GM12878 (cell line): ENCODE measurements at regions not wholly inside any gene's neighbourhood (a gene's known extent, or its start where the extent isn't known, plus 50 kb on each side); places are given as distances from the start of the nearest gene placed in this dataset.

Experiments
- ATAC-seq: fragments of 200-7000 bp; cut with Tn5 transposase; 3 replicates; pipeline ENCODE4 v1.9.1; 2020; ENCODE audit warnings: mild to moderate bottlenecking, moderate library complexity
- BruUV-seq: library from RNA; stranded (reverse); fragments of 400-500 nt; replicated peaks from 2 replicates; lab custom pipeline; 2021; lab: Mats Ljungman, UMichigan
- CTCF ChIA-PET: fragments of 300-600 bp; sonication (Branson Sonifier 250); formaldehyde crosslinking; extraction: SDS; loops from one replicate; lab custom pipeline; 2021; ENCODE audit warnings: inconsistent platforms; lab: Yijun Ruan, JAX
- POLR2A ChIA-PET: fragments of 350-600 bp; formaldehyde crosslinking; extraction: SDS; loops from one replicate; lab custom pipeline; 2021; ENCODE audit warnings: inconsistent platforms; lab: Charles Lee
- RAD21 ChIA-PET: fragments of 300-600 bp; sonication (Branson Sonifier 250); formaldehyde crosslinking; loops from one replicate; lab custom pipeline; 2023; ENCODE audit warnings: antibody characterized with exemption; ENCODE audit not compliant: unreplicated experiment; lab: Charles Lee
- SMC1A ChIA-PET: fragments of 300-600 bp; sonication (Branson Sonifier 250); formaldehyde crosslinking; loops from one replicate; lab custom pipeline; 2023; ENCODE audit not compliant: unreplicated experiment, uncharacterized antibody; lab: Charles Lee
- DNase-seq: peaks from one replicate; pipeline ENCODE4 v3.0.0-alpha.2; 2011; ENCODE audit warnings: low read depth, low spot score
- FAIRE-seq: peaks from 3 replicates; lab custom pipeline; 2011; peaks lifted over from hg19 to GRCh38; lab: Jason Lieb, UNC
- H2AFZ ChIP-seq: 2 replicates; pipeline ENCODE4 v1.6.0; 2011; ENCODE audit warnings: low read depth, low read length, control low read depth; ENCODE audit not compliant: control insufficient read depth
- H3K27ac ChIP-seq: 2 replicates; pipeline ENCODE4 v1.5.1; 2011; ENCODE audit warnings: control low read depth; ENCODE audit not compliant: control insufficient read depth, insufficient read depth
- H3K27me3 ChIP-seq, 2 experiments: replicated peaks in 1 of 2; 2 replicates each; pipeline versions ENCODE4 v1.6.0 to v1.6.1; 2011; ENCODE audit warnings: low read length in 1 of 2; ENCODE audit not compliant: control insufficient read depth in 2 of 2, insufficient read depth in 2 of 2
- H3K36me3 ChIP-seq, 2 experiments: 2 replicates each; pipeline ENCODE4 v1.5.1; 2011; ENCODE audit warnings: low read length in 1 of 2; ENCODE audit not compliant: control insufficient read depth in 2 of 2, insufficient read depth in 2 of 2
- H3K4me1 ChIP-seq: 2 replicates; pipeline ENCODE4 v1.6.1; 2011; ENCODE audit warnings: mild to moderate bottlenecking, low read length, moderate library complexity, mixed read lengths; ENCODE audit not compliant: control insufficient read depth, insufficient read depth
- H3K4me2 ChIP-seq: 2 replicates; pipeline ENCODE4 v1.6.0; 2011; ENCODE audit warnings: control low read depth; ENCODE audit not compliant: control insufficient read depth, insufficient read depth
- H3K4me3 ChIP-seq: fragments of 200-600 bp; sonication (generic); 2 replicates; pipeline ENCODE4 v1.5.1; 2016
- H3K79me2 ChIP-seq: 2 replicates; pipeline ENCODE4 v1.6.0; 2011; ENCODE audit warnings: low read length; ENCODE audit not compliant: control insufficient read depth, insufficient read depth
- H3K9ac ChIP-seq: 2 replicates; pipeline ENCODE4 v1.8.0; 2011; ENCODE audit warnings: low read length, control low read depth, mixed read lengths; ENCODE audit not compliant: control insufficient read depth, insufficient read depth
- H3K9me3 ChIP-seq: replicated peaks from 3 replicates; pipeline ENCODE4 v1.5.1; 2011; ENCODE audit warnings: mild to moderate bottlenecking, low read length; ENCODE audit not compliant: control insufficient read depth, insufficient read depth
- H4K20me1 ChIP-seq: 2 replicates; pipeline ENCODE4 v1.6.0; 2011; ENCODE audit not compliant: control insufficient read depth, insufficient read depth
- BCL3 ChIP-seq: IDR thresholded peaks from 2 replicates; pipeline ENCODE4 v1.6.1; 2011; ENCODE audit warnings: borderline replicate concordance, low read depth, mild to moderate bottlenecking, moderate library complexity, low read length; ENCODE audit not compliant: insufficient read depth, poor library complexity, severe bottlenecking
- BHLHE40 ChIP-seq, 2 experiments: fragments of 450-650 bp in 1 of 2; IDR thresholded peaks; 2 replicates each; pipeline ENCODE4 v1.6.1; 2011 to 2017; ENCODE audit warnings: low read depth in 2 of 2, borderline replicate concordance in 1 of 2, improper control_type of control experiment in 1 of 2, low read length in 1 of 2, mild to moderate bottlenecking in 1 of 2
- CTCF ChIP-seq, 3 experiments: IDR thresholded peaks in 2 of 3; conservative IDR thresholded peaks in 1 of 3; 2 replicates each; pipeline ENCODE4 v1.5.1; 2011; ENCODE audit warnings: low read depth in 3 of 3, low read length in 3 of 3, mild to moderate bottlenecking in 3 of 3, control low read depth in 2 of 3, moderate library complexity in 2 of 3, inconsistent platforms in 1 of 3, mixed read lengths in 1 of 3; ENCODE audit not compliant: control insufficient read depth in 2 of 3, insufficient read depth in 1 of 3; ENCODE audit errors: extremely low read depth in 1 of 3
- ESRRA ChIP-seq: IDR thresholded peaks from 2 replicates; pipeline ENCODE4 v1.6.1; 2012; ENCODE audit warnings: mild to moderate bottlenecking, low read length, improper control_type of control experiment
- GABPA ChIP-seq: IDR thresholded peaks from 2 replicates; pipeline ENCODE4 v1.6.1; 2014; ENCODE audit warnings: antibody characterized with exemption, low read depth, mild to moderate bottlenecking, inconsistent platforms
- HCFC1 ChIP-seq: fragments of 150-350 bp; IDR thresholded peaks from 2 replicates; pipeline ENCODE4 v1.6.1; 2014; ENCODE audit warnings: low read length
- HDAC2 ChIP-seq: fragments of 200-600 bp; sonication (generic); IDR thresholded peaks from 2 replicates; pipeline ENCODE4 v1.6.1; 2017
- IRF3 ChIP-seq: fragments of 450-650 bp; IDR thresholded peaks from 2 replicates; pipeline ENCODE4 v1.6.1; 2014; ENCODE audit warnings: mild to moderate bottlenecking
- NFYB ChIP-seq: IDR thresholded peaks from 2 replicates; pipeline ENCODE4 v1.6.1; 2011; ENCODE audit warnings: low read depth, mild to moderate bottlenecking, low read length, improper control_type of control experiment, moderate library complexity; ENCODE audit not compliant: insufficient read depth
- POLR2AphosphoS2 ChIP-seq: IDR thresholded peaks from 2 replicates; pipeline ENCODE4 v1.6.1; 2011; ENCODE audit warnings: low read depth, mild to moderate bottlenecking, low read length, improper control_type of control experiment, moderate library complexity
- POLR2AphosphoS5 ChIP-seq: IDR thresholded peaks from 2 replicates; pipeline ENCODE4 v1.6.1; 2011; ENCODE audit warnings: mild to moderate bottlenecking, low read length, inconsistent platforms
- RELA ChIP-seq: fragments of 450-650 bp; IDR thresholded peaks from 2 replicates; pipeline ENCODE4 v1.8.0; 2014; ENCODE audit warnings: borderline replicate concordance; ENCODE audit not compliant: partially characterized antibody
- RUNX3 ChIP-seq: IDR thresholded peaks from 2 replicates; pipeline ENCODE4 v1.6.1; 2012; ENCODE audit warnings: low read length, inconsistent platforms
- SRF ChIP-seq, 2 experiments: IDR thresholded peaks; 2 replicates each; pipeline ENCODE4 v1.6.1; 2011; ENCODE audit warnings: low read depth in 2 of 2, low read length in 2 of 2, mild to moderate bottlenecking in 1 of 2, moderate library complexity in 1 of 2
- STAT1 ChIP-seq: fragments of 450-650 bp; conservative IDR thresholded peaks from 2 replicates; pipeline ENCODE4 v1.6.1; 2014; ENCODE audit warnings: antibody characterized with exemption, mild to moderate bottlenecking
- SUPT20H ChIP-seq: IDR thresholded peaks from 2 replicates; pipeline ENCODE4 v1.6.1; 2011; ENCODE audit warnings: low read depth, mild to moderate bottlenecking, low read length, moderate library complexity, borderline replicate concordance; ENCODE audit not compliant: control insufficient read depth
- TCF3 ChIP-seq: IDR thresholded peaks from 2 replicates; pipeline ENCODE4 v1.6.1; 2012; ENCODE audit warnings: low read depth, mild to moderate bottlenecking, low read length, borderline replicate concordance; ENCODE audit not compliant: insufficient read depth
- USF1 ChIP-seq: IDR thresholded peaks from 2 replicates; pipeline ENCODE4 v1.6.1; 2011; ENCODE audit warnings: borderline replicate concordance, low read depth, mild to moderate bottlenecking, moderate library complexity, mixed read lengths, low read length; ENCODE audit not compliant: insufficient read depth; ENCODE audit errors: extremely low read length
- ZNF24 ChIP-seq: fragments of 450-650 bp; IDR thresholded peaks from 2 replicates; pipeline ENCODE4 v1.6.1; 2017; ENCODE audit warnings: antibody characterized with exemption, mild to moderate bottlenecking
- ZSCAN29 ChIP-seq: fragments of 450-650 bp; IDR thresholded peaks from 2 replicates; pipeline ENCODE4 v1.6.1; 2017; ENCODE audit warnings: mild to moderate bottlenecking, moderate library complexity
- WGBS: methylation state at CpG from one replicate; pipeline ENCODE4 v1.1.6; 2016; ENCODE audit warnings: low lambda C conversion rate; ENCODE audit not compliant: insufficient replicate concordance, insufficient coverage; ENCODE audit errors: missing lambda C conversion rate; 5-methylcytosine and 5-hydroxymethylcytosine counted together
- in situ Hi-C: fragments of 300-500 bp; cut with MboI; formaldehyde crosslinking; loops from 9 replicates; pipeline ENCODE4 v1.14.3; 2018; ENCODE audit warnings: mixed read lengths
- intact Hi-C: fragments of 100-400 bp; cut with micrococcal nuclease; formaldehyde crosslinking; loops from one replicate; pipeline ENCODE4 v1.14.2; 2022; ENCODE audit not compliant: unreplicated experiment

- 0% methylated on average over 1 of the region's 1 CpG for WGBS
- H3K27me3 ChIP-seq = no peaks in the 10 kb centered on the region; a peak in 1 of 4 replicates
- no peak overlapping the region for H3K27ac ChIP-seq
- ATAC-seq (no peak), FAIRE-seq (no peak)
- no peaks in the 10 kb centered on the region for H3K79me2 ChIP-seq
- H4K20me1 ChIP-seq = no peaks in the 10 kb centered on the region; the same call in 1 of the 2 replicates
- ChIA-PET RAD21 (no interaction called here), SMC1A (no interaction called here), CTCF (interaction anchor here (1.2 kb wide), 1 partner anchor 12 kb away, joined by 3 read pairs; no protein-coding TSS in a partner anchor), POLR2A (no interaction called here)
- H3K4me2 ChIP-seq = no peak overlapping the region
- intact Hi-C loops = no loop called here
- in situ Hi-C loops = no loop called here
- H3K9ac ChIP-seq = no peak overlapping the region
- H3K9me3 ChIP-seq = no peaks in the 10 kb centered on the region
- H3K4me3 ChIP-seq = no peak overlapping the region
- TF ChIP-seq NFYB (no peak), RUNX3 (no peak), HCFC1 (no peak), POLR2AphosphoS2 (no peak), ESRRA (no peak), CTCF (IDR thresholded peaks at IDR 0.05 in 2 of 3, conservative IDR thresholded peaks at IDR 0.05 in 1 of 3; ENCODE audit: control insufficient read depth in 2 of 3, extremely low read depth in 1 of 3, insufficient read depth in 1 of 3, low read depth in 3 of 3, low read length in 3 of 3) (no peak), ZSCAN29 (no peak), BHLHE40 (IDR thresholded peaks at IDR 0.05; ENCODE audit: borderline replicate concordance in 1 of 2, low read depth in 2 of 2, low read length in 1 of 2) (no peak), STAT1 (no peak), RELA (no peak), ZNF24 (no peak), POLR2AphosphoS5 (no peak), USF1 (no peak), GABPA (no peak), SRF (IDR thresholded peaks at IDR 0.05; ENCODE audit: low read depth in 2 of 2, low read length in 2 of 2) (no peak), TCF3 (no peak), BCL3 (no peak), SUPT20H (no peak), IRF3 (no peak), HDAC2 (no peak)
- TF ChIP-seq, all 136 proteins: peak for 0
- no peak overlapping the region for H2AFZ ChIP-seq
- H3K36me3 ChIP-seq = no peaks in the 10 kb centered on the region
- no peak for DNase-seq
- no peaks in the 10 kb centered on the region for H3K4me1 ChIP-seq
- BruUV-seq = no TSS peak
Measured at GRCh38 chr12:25752710-25753309, 199.7 kb upstream of the LMNTD1 start.
